GM23338 (cell line): ENCODE measurements at regions not wholly inside any gene's neighbourhood (a gene's known extent, or its start where the extent isn't known, plus 50 kb on each side); places are given as distances from the start of the nearest gene placed in this dataset.

ENCODE experiments used
- ATAC-seq: fragments of 200-7000 bp; cut with Tn5 transposase; 3 replicates; pipeline ENCODE4 v1.9.1; 2020
- DNase-seq: peaks from one replicate; pipeline ENCODE4 v3.0.0-alpha.2; 2015; ENCODE audit warnings: low spot score
- H2AFZ ChIP-seq: fragments of 200-600 bp; sonication (generic); 2 replicates; pipeline ENCODE4 v1.8.0; 2016; ENCODE audit warnings: antibody characterized with exemption, mild to moderate bottlenecking, moderate library complexity
- H3F3A ChIP-seq: fragments of 200-600 bp; sonication (generic); replicated peaks from 2 replicates; pipeline ENCODE4 v1.8.0; 2017; ENCODE audit warnings: antibody characterized with exemption, mixed run types, low read depth
- H3K27ac ChIP-seq: fragments of 200-600 bp; sonication (generic); 2 replicates; pipeline ENCODE4 v1.6.1; 2016; ENCODE audit warnings: low read depth
- H3K27me3 ChIP-seq: fragments of 200-600 bp; sonication (generic); 2 replicates; pipeline ENCODE4 v1.8.0; 2016; ENCODE audit warnings: mild to moderate bottlenecking, mixed run types, moderate library complexity; ENCODE audit not compliant: insufficient read depth
- H3K36me3 ChIP-seq: fragments of 200-600 bp; sonication (generic); 2 replicates; pipeline ENCODE4 v1.8.0; 2016; ENCODE audit warnings: mild to moderate bottlenecking; ENCODE audit not compliant: insufficient read depth
- H3K4me1 ChIP-seq: fragments of 200-600 bp; sonication (generic); 2 replicates; pipeline ENCODE4 v1.8.0; 2016; ENCODE audit warnings: mild to moderate bottlenecking, moderate library complexity; ENCODE audit not compliant: insufficient read depth
- H3K4me2 ChIP-seq: fragments of 200-600 bp; sonication (generic); 2 replicates; pipeline ENCODE4 v1.7.1; 2017; ENCODE audit warnings: mixed run types
- H3K4me3 ChIP-seq: fragments of 200-600 bp; sonication (generic); 2 replicates; pipeline ENCODE4 v1.6.1; 2016; ENCODE audit warnings: mixed run types
- H3K79me2 ChIP-seq: fragments of 200-600 bp; sonication (generic); replicated peaks from 2 replicates; pipeline ENCODE4 v1.8.0; 2017; ENCODE audit warnings: mild to moderate bottlenecking; ENCODE audit not compliant: insufficient read depth
- H3K9me2 ChIP-seq: fragments of 200-600 bp; sonication (generic); 2 replicates; pipeline ENCODE4 v1.8.0; 2017; ENCODE audit not compliant: insufficient read depth
- H4K20me1 ChIP-seq: fragments of 200-600 bp; sonication (generic); replicated peaks from 2 replicates; pipeline ENCODE4 v1.8.0; 2017; ENCODE audit warnings: mild to moderate bottlenecking; ENCODE audit not compliant: insufficient read depth
- H3K27ac Mint-ChIP-seq: 2 replicates; pipeline ENCODE4 v1.8.0; 2020; ENCODE audit warnings: inconsistent platforms, mild to moderate bottlenecking, moderate library complexity, mixed read lengths
- H3K27me3 Mint-ChIP-seq: 3 replicates; pipeline ENCODE4 v1.8.0; 2022; ENCODE audit warnings: low read depth, mild to moderate bottlenecking, moderate library complexity, mixed read lengths, inconsistent platforms; ENCODE audit not compliant: insufficient read depth, poor library complexity
- H3K36me3 Mint-ChIP-seq: 3 replicates; pipeline ENCODE4 v1.8.0; 2021; ENCODE audit warnings: low read depth, mild to moderate bottlenecking, inconsistent platforms, moderate library complexity, mixed read lengths
- H3K4me1 Mint-ChIP-seq: 3 replicates; pipeline ENCODE4 v1.8.0; 2020; ENCODE audit warnings: mild to moderate bottlenecking, inconsistent platforms, mixed read lengths
- H3K4me3 Mint-ChIP-seq: 3 replicates; pipeline ENCODE4 v1.8.0; 2021; ENCODE audit warnings: moderate library complexity, mild to moderate bottlenecking, inconsistent platforms, mixed read lengths
- H3K9me3 Mint-ChIP-seq: 3 replicates; pipeline ENCODE4 v1.8.0; 2020; ENCODE audit warnings: moderate library complexity, mild to moderate bottlenecking, inconsistent platforms, mixed read lengths
- CREB1 ChIP-seq: fragments of 250-450 bp; sonication (Bioruptor Pico); IDR thresholded peaks from 2 replicates; pipeline ENCODE4 v1.5.0; 2020; ENCODE audit warnings: low read depth, mild to moderate bottlenecking, moderate library complexity
- ETS1 ChIP-seq: IDR thresholded peaks from 2 replicates; pipeline ENCODE4 v1.6.1; 2016; ENCODE audit warnings: antibody characterized with exemption
- EZH2 ChIP-seq: fragments of 200-600 bp; sonication (generic); IDR thresholded peaks from one replicate; pipeline ENCODE4 v1.8.0; 2017; ENCODE audit warnings: antibody characterized with exemption, mild to moderate bottlenecking, low read depth; ENCODE audit not compliant: unreplicated experiment
- EZH2phosphoT487 ChIP-seq: fragments of 200-600 bp; sonication (generic); IDR thresholded peaks from one replicate; pipeline ENCODE4 v1.8.1; 2018; ENCODE audit warnings: antibody characterized with exemption; ENCODE audit not compliant: unreplicated experiment
- JUNB ChIP-seq: IDR thresholded peaks from one replicate; pipeline ENCODE4 v1.6.1; 2016; ENCODE audit warnings: antibody characterized with exemption; ENCODE audit not compliant: unreplicated experiment
- NANOG ChIP-seq: IDR thresholded peaks from 2 replicates; pipeline ENCODE4 v1.6.1; 2016; ENCODE audit warnings: antibody characterized with exemption, borderline replicate concordance
- POLR2AphosphoS5 ChIP-seq: IDR thresholded peaks from 2 replicates; pipeline ENCODE4 v1.6.1; 2016; ENCODE audit warnings: antibody characterized with exemption, low read depth
- REST ChIP-seq: IDR thresholded peaks from one replicate; pipeline ENCODE4 v1.6.1; 2018; ENCODE audit warnings: antibody characterized with exemption; ENCODE audit not compliant: unreplicated experiment
- STAT1 ChIP-seq: IDR thresholded peaks from one replicate; pipeline ENCODE4 v1.6.1; 2016; ENCODE audit warnings: antibody characterized with exemption; ENCODE audit not compliant: unreplicated experiment
- ZNF114 ChIP-seq: fragments of 250-450 bp; sonication (Bioruptor Pico); IDR thresholded peaks from 2 replicates; pipeline ENCODE4 v1.5.0; 2020; ENCODE audit warnings: mild to moderate bottlenecking, moderate library complexity
- ZNF331 ChIP-seq: fragments of 250-450 bp; sonication (Bioruptor Pico); IDR thresholded peaks from 2 replicates; pipeline ENCODE4 v1.5.0; 2020; ENCODE audit warnings: low read depth, mild to moderate bottlenecking, moderate library complexity
- ZNF462 ChIP-seq: fragments of 250-450 bp; sonication (Bioruptor Pico); IDR thresholded peaks from 2 replicates; pipeline ENCODE4 v1.5.0; 2020; ENCODE audit warnings: mild to moderate bottlenecking, moderate library complexity
- TF ChIP-seq, protein P1 (sequence below), 2 experiments: fragments of 200-600 bp in 1 of 2; sonication (generic) in 1 of 2; conservative IDR thresholded peaks; 2 replicates each; pipeline versions ENCODE4 v1.5.1 to v1.6.1; 2016 to 2017; ENCODE audit warnings: antibody characterized with exemption in 2 of 2, low read depth in 2 of 2, mild to moderate bottlenecking in 2 of 2, moderate library complexity in 1 of 2

- H3K27me3 Mint-ChIP-seq, result peaks cover 2% of the 10 kb centered on the region
- Histone ChIP-seq H3K4me3 (no peak overlapping the region), H3K9me2 (no peaks in the 10 kb centered on the region), H3K36me3 (no peaks in the 10 kb centered on the region), H3K27ac (no peak overlapping the region), H3K4me1 (peaks cover 3% of the 10 kb centered on the region; the same call in 1 of the 2 replicates), H3K79me2 (no peaks in the 10 kb centered on the region), H3K4me2 (no peak overlapping the region), H4K20me1 (no peaks in the 10 kb centered on the region), H2AFZ (no peak overlapping the region), H3K27me3 (no peaks in the 10 kb centered on the region), H3F3A (no peaks in the 10 kb centered on the region)
- TF ChIP-seq ETS1 (no peak), EZH2phosphoT487 (no peak), POLR2AphosphoS5 (no peak), ZNF331 (CRISPR knock-in tag) (no peak), REST (no peak), JUNB (no peak), NANOG (no peak), ZNF114 (CRISPR knock-in tag) (no peak), CREB1 (CRISPR knock-in tag) (no peak), STAT1 (no peak), ZNF462 (no peak), EZH2 (no peak)
- TF ChIP-seq, protein P1, sequence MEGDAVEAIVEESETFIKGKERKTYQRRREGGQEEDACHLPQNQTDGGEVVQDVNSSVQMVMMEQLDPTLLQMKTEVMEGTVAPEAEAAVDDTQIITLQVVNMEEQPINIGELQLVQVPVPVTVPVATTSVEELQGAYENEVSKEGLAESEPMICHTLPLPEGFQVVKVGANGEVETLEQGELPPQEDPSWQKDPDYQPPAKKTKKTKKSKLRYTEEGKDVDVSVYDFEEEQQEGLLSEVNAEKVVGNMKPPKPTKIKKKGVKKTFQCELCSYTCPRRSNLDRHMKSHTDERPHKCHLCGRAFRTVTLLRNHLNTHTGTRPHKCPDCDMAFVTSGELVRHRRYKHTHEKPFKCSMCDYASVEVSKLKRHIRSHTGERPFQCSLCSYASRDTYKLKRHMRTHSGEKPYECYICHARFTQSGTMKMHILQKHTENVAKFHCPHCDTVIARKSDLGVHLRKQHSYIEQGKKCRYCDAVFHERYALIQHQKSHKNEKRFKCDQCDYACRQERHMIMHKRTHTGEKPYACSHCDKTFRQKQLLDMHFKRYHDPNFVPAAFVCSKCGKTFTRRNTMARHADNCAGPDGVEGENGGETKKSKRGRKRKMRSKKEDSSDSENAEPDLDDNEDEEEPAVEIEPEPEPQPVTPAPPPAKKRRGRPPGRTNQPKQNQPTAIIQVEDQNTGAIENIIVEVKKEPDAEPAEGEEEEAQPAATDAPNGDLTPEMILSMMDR (conservative IDR thresholded peaks at IDR 0.05; ENCODE audit: low read depth in 2 of 2), result no peak
- DNase-seq (peak; percentile 58), ATAC-seq (peak; percentile 52; the same call in 1 of the 3 replicates)
- H3K4me1 Mint-ChIP-seq, result peaks cover 4% of the 10 kb centered on the region; the same call in 2 of the 3 replicates
- no peak overlapping the region for H3K27ac Mint-ChIP-seq
- no peaks in the 10 kb centered on the region for H3K36me3 Mint-ChIP-seq
- no peaks in the 10 kb centered on the region for H3K9me3 Mint-ChIP-seq
- no peak overlapping the region for H3K4me3 Mint-ChIP-seq
Measured at GRCh38 chr13:71306821-71307220, 560.2 kb downstream of the DACH1 start.
